ENCODE measurements at regions not wholly inside any gene's neighbourhood (a gene's known extent, or its start where the extent isn't known, plus 50 kb on each side); places are given as distances from the start of the nearest gene placed in this dataset.

- TF ChIP-seq POLR2A (IDR thresholded peaks at IDR 0.05; ENCODE audit: low read length), result no peak
- TF ChIP-seq CTCF (IDR thresholded peaks at IDR 0.05), result no peak
- no peak for TF ChIP-seq HDAC2 (IDR thresholded peaks at IDR 0.05)
Measured at GRCh38 chr4:32258986-32259385, 1538.8 kb downstream of the PCDH7 start.
